PFSK-1 (cell line): ENCODE measurements at regions not wholly inside any gene's neighbourhood (a gene's known extent, or its start where the extent isn't known, plus 50 kb on each side); places are given as distances from the start of the nearest gene placed in this dataset.

ENCODE experiments used
- POLR2AphosphoS5 ChIP-seq: IDR thresholded peaks from 2 replicates; pipeline ENCODE4 v1.6.1; 2012; ENCODE audit warnings: low read depth, mild to moderate bottlenecking, control low read depth, low read length, moderate library complexity
- REST ChIP-seq, 2 experiments: IDR thresholded peaks; 2 replicates each; pipeline versions ENCODE4 v1.6.1 to v1.8.0; 2011 to 2012; ENCODE audit warnings: low read depth in 2 of 2, low read length in 2 of 2, control low read depth in 1 of 2, inconsistent platforms in 1 of 2, mild to moderate bottlenecking in 1 of 2, moderate library complexity in 1 of 2; ENCODE audit not compliant: insufficient read depth in 1 of 2
- SIN3A ChIP-seq: IDR thresholded peaks from 2 replicates; pipeline ENCODE4 v1.6.1; 2012; ENCODE audit warnings: mild to moderate bottlenecking, low read length, moderate library complexity, borderline replicate concordance; ENCODE audit not compliant: insufficient read depth

DNA sequence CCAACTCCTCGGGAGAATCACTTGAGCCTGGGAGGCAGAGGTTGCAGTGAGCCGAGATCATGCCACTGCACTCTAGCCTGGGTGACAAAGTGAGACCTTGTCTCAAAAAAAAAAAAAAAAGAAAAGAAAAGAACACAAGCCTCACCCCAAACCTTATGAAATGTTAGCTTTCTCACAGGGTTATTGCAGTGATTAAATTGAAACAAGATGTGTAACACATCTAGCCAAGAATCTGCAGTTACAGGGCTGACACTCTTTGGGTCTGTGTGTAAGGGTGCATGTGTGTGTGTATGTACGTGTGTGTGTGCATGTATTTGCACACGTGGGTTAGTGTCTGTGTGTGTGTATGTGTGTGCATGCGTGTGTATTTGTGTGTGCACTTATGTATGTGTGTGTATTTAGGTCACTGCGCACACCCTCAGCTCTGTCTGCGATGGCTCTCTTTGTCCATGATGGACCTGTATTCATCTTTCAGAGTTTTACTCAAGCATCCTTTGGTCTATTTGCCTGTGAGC lies 336.3 kb downstream of the UQCRFS1 start:
- TF ChIP-seq REST (IDR thresholded peaks at IDR 0.05; ENCODE audit: insufficient read depth in 1 of 2, low read depth in 2 of 2, low read length in 2 of 2) = no peak
- TF ChIP-seq POLR2AphosphoS5 = no peak
- TF ChIP-seq SIN3A = no peak
